HEK293T (cell line): ENCODE measurements at regions not wholly inside any gene's neighbourhood (a gene's known extent, or its start where the extent isn't known, plus 50 kb on each side); places are given as distances from the start of the nearest gene placed in this dataset.

ENCODE experiments used
- ARNT ChIP-seq: fragments of 450-650 bp; IDR thresholded peaks from 2 replicates; pipeline ENCODE4 v1.6.1; 2017; ENCODE audit warnings: mild to moderate bottlenecking
- BHLHE40 ChIP-seq: fragments of 450-650 bp; IDR thresholded peaks from 2 replicates; pipeline ENCODE4 v1.6.1; 2016; ENCODE audit warnings: mild to moderate bottlenecking, moderate library complexity, borderline replicate concordance
- CTBP1 ChIP-seq: fragments of 450-650 bp; IDR thresholded peaks from 2 replicates; pipeline ENCODE4 v1.6.1; 2016; ENCODE audit warnings: borderline replicate concordance
- FOXA1 ChIP-seq: fragments of 450-650 bp; IDR thresholded peaks from 2 replicates; pipeline ENCODE4 v1.6.1; 2016; ENCODE audit warnings: mild to moderate bottlenecking
- FOXK2 ChIP-seq: fragments of 450-650 bp; IDR thresholded peaks from 2 replicates; pipeline ENCODE4 v1.6.1; 2016; ENCODE audit warnings: mild to moderate bottlenecking
- FOXM1 ChIP-seq: fragments of 450-650 bp; IDR thresholded peaks from 2 replicates; pipeline ENCODE4 v1.6.1; 2017; ENCODE audit warnings: mild to moderate bottlenecking, borderline replicate concordance
- HDGF ChIP-seq: fragments of 450-650 bp; IDR thresholded peaks from 2 replicates; pipeline ENCODE4 v1.6.1; 2017; ENCODE audit warnings: antibody characterized with exemption, borderline replicate concordance
- L3MBTL2 ChIP-seq: fragments of 450-650 bp; conservative IDR thresholded peaks from 2 replicates; pipeline ENCODE4 v1.6.1; 2016; ENCODE audit warnings: mild to moderate bottlenecking
- PKNOX1 ChIP-seq: fragments of 450-650 bp; IDR thresholded peaks from 2 replicates; pipeline ENCODE4 v1.6.1; 2016
- SP1 ChIP-seq: fragments of 450-650 bp; IDR thresholded peaks from 2 replicates; pipeline ENCODE4 v1.6.1; 2017
- SUZ12 ChIP-seq: fragments of 450-650 bp; IDR thresholded peaks from 2 replicates; pipeline ENCODE4 v1.6.1; 2016; ENCODE audit warnings: mild to moderate bottlenecking
- ZNF384 ChIP-seq: fragments of 450-650 bp; IDR thresholded peaks from 2 replicates; pipeline ENCODE4 v1.6.1; 2016

DNA sequence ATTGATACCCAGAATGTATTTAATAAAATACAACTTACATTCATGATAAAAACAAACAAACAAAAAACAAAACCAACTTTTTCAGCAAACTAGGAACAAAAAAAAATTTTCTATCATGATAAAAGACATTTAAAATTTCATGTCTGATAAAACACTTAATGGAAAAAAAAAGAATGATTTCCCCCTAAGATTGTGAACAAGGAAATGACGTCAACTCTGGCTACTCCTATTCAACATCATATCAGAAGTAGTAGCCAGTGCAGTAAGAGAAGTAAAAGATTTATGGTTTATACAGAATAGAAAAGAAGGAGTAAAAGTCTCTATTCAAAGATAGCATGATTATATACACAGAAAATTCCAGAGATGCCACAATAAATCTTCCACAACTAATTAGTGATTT, 1306.6 kb downstream of the FSCB start:
- TF ChIP-seq HDGF (no peak), BHLHE40 (no peak), FOXK2 (no peak), FOXA1 (no peak), L3MBTL2 (no peak), CTBP1 (no peak), ZNF384 (no peak), FOXM1 (no peak), PKNOX1 (no peak), ARNT (no peak), SP1 (no peak), SUZ12 (no peak)
